HG03196 (cell line): ENCODE measurements at regions not wholly inside any gene's neighbourhood (a gene's known extent, or its start where the extent isn't known, plus 50 kb on each side); places are given as distances from the start of the nearest gene placed in this dataset.

Experiments
- ATAC-seq: cut with Tn5 transposase; IDR thresholded peaks from one replicate; pipeline ENCODE4 v1.9.1; 2021; ENCODE audit not compliant: unreplicated experiment

GRCh38 chr9:119044806-119045205 lies 324.4 kb downstream of the BRINP1 start:
- no peak for ATAC-seq

- ATAC-seq, result no peak
Measured at GRCh38 chr9:119047513-119048307, 321.5 kb downstream of the BRINP1 start.

GRCh38 chr9:119050281-119050680 lies 319.0 kb downstream of the BRINP1 start:
- ATAC-seq, result no peak

GRCh38 chr9:119052339-119053030 lies 316.8 kb downstream of the BRINP1 start:
- no peak for ATAC-seq

- ATAC-seq, result no peak
Measured at GRCh38 chr9:119053070-119053469, 316.2 kb downstream of the BRINP1 start.

GRCh38 chr9:119060629-119061385 lies 308.4 kb downstream of the BRINP1 start:
- no peak for ATAC-seq

- no peak for ATAC-seq
Measured at GRCh38 chr9:119071636-119072035, 297.6 kb downstream of the BRINP1 start.

GRCh38 chr9:119074017-119074416 lies 295.2 kb downstream of the BRINP1 start:
- no peak for ATAC-seq

GRCh38 chr9:119078015-119078414 lies 291.2 kb downstream of the BRINP1 start:
- ATAC-seq, result no peak

- ATAC-seq, result no peak
Measured at GRCh38 chr9:119083673-119084072, 285.6 kb downstream of the BRINP1 start.

- ATAC-seq, result no peak
Measured at GRCh38 chr9:119086590-119086989, 282.6 kb downstream of the BRINP1 start.

GRCh38 chr9:119088002-119088547 lies 281.2 kb downstream of the BRINP1 start:
- no peak for ATAC-seq

GRCh38 chr9:119091074-119091473 lies 278.2 kb downstream of the BRINP1 start:
- no peak for ATAC-seq

- ATAC-seq, result no peak
Measured at GRCh38 chr9:119092125-119092524, 277.1 kb downstream of the BRINP1 start.

GRCh38 chr9:119094086-119094485 lies 275.1 kb downstream of the BRINP1 start:
- no peak for ATAC-seq

- no peak for ATAC-seq
Measured at GRCh38 chr9:119095072-119095471, 274.2 kb downstream of the BRINP1 start.

GRCh38 chr9:119101048-119101447 lies 268.2 kb downstream of the BRINP1 start:
- no peak for ATAC-seq

GRCh38 chr9:119114681-119115080 lies 254.6 kb downstream of the BRINP1 start:
- no peak for ATAC-seq
